ENCODE measurements at regions not wholly inside any gene's neighbourhood (a gene's known extent, or its start where the extent isn't known, plus 50 kb on each side); places are given as distances from the start of the nearest gene placed in this dataset.

DNA sequence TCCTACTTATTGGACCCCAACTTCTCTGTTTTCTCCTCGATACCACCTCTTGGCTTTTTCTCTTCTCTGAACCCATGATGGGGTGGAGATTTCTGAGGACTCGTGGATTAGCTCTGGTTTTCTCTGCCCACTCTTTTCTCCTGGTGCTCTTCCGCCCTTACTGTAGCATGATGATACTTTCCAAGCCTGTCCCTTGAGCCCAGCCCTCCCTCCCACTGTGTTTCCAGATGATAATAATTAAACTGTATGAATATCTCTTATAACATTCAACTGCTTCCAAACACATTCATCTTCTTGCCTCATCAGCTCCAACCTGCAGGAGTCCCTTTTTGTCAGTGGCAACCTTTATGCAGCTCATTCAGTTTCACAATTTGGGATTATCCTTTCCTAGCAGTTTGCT lies 494.2 kb upstream of the KLF4 start:
- Histone ChIP-seq H3K4me1 (ENCODE audit: control insufficient read depth, extremely low read depth, insufficient read depth, low read length) (no peaks in the 10 kb centered on the region), H3K4me3 (replicated peaks in 1 of 3; ENCODE audit: insufficient read depth in 1 of 3, low read depth in 1 of 3, low read length in 3 of 3) (no peak overlapping the region), H3K9me1 (replicated peaks; ENCODE audit: control insufficient read depth, extremely low read depth, insufficient read depth, low read length) (no peaks in the 10 kb centered on the region), H3K36me3 (ENCODE audit: control insufficient read depth in 2 of 2, extremely low read depth in 1 of 2, insufficient read depth in 2 of 2, low read length in 2 of 2) (no peaks in the 10 kb centered on the region), H3K27ac (ENCODE audit: insufficient read depth, low read depth, low read length) (no peak overlapping the region), H3K79me2 (ENCODE audit: control insufficient read depth, insufficient read depth, low read length) (no peaks in the 10 kb centered on the region), H3K9me3 (replicated peaks; ENCODE audit: control insufficient read depth, insufficient read depth, low read length) (no peaks in the 10 kb centered on the region), H3K27me3 (ENCODE audit: control insufficient read depth in 2 of 2, insufficient read depth in 2 of 2, low read length in 2 of 2) (no peaks in the 10 kb centered on the region), H3K9ac (replicated peaks; ENCODE audit: extremely low read depth, insufficient read depth, low read length) (no peak overlapping the region), H4K20me1 (replicated peaks; ENCODE audit: control insufficient read depth, extremely low read depth, insufficient read depth, low read length) (no peaks in the 10 kb centered on the region), H2AFZ (ENCODE audit: low read depth, low read length) (no peak overlapping the region), H3K4me2 (ENCODE audit: insufficient read depth, low read length) (no peak overlapping the region)
- DNase-seq (ENCODE audit: low read depth, low spot score) = no peak
- TF ChIP-seq, protein P1, sequence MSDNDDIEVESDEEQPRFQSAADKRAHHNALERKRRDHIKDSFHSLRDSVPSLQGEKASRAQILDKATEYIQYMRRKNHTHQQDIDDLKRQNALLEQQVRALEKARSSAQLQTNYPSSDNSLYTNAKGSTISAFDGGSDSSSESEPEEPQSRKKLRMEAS (IDR thresholded peaks at IDR 0.05; ENCODE audit: insufficient read depth, insufficient read length) = no peak
- TF ChIP-seq CTCF (IDR thresholded peaks at IDR 0.05; ENCODE audit: extremely low read depth in 1 of 2, insufficient read depth in 1 of 2, low read depth in 1 of 2, low read length in 2 of 2) (no peak), GATA2 (IDR thresholded peaks at IDR 0.05; ENCODE audit: insufficient read depth, insufficient read length, low read depth, low read length) (no peak), POLR2A (IDR thresholded peaks at IDR 0.05; ENCODE audit: low read depth, low read length) (no peak), MYC (IDR thresholded peaks at IDR 0.05; ENCODE audit: low read depth, low read length) (no peak), POLR2AphosphoS5 (IDR thresholded peaks at IDR 0.05; ENCODE audit: insufficient read depth, low read depth, low read length) (no peak), FOS (IDR thresholded peaks at IDR 0.05; ENCODE audit: borderline replicate concordance, insufficient read depth, low read length) (no peak), JUN (IDR thresholded peaks at IDR 0.05; ENCODE audit: borderline replicate concordance, insufficient read depth, insufficient read length, low read depth) (no peak), EZH2 (IDR thresholded peaks at IDR 0.05; ENCODE audit: borderline replicate concordance, low read depth, low read length, severe bottlenecking) (no peak)
- POLR2A ChIA-PET = no interaction called here
- CTCF ChIA-PET = no interaction called here
- intact Hi-C loops (cut with micrococcal nuclease) = no loop called here
- no peak for FAIRE-seq
- BruUV-seq (replicated peaks) = no TSS peak
- dilution Hi-C loops (cut with MboI; ENCODE audit: extremely low pct_ligation_motif_present, low sequenced_read_pairs) = no loop called here

Data from endothelial cell of umbilical vein (primary cell).